ENCODE measurements at regions not wholly inside any gene's neighbourhood (a gene's known extent, or its start where the extent isn't known, plus 50 kb on each side); places are given as distances from the start of the nearest gene placed in this dataset.

- POLR2A ChIA-PET = no interaction called here
Measured at GRCh38 chr4:3671571-3672464, 94.4 kb upstream of the ADRA2C start.

GRCh38 chr4:3670521-3671519 is 95.4 kb upstream of the ADRA2C start:
- DNase-seq = no peak
- no peak overlapping the region for H3K27ac Mint-ChIP-seq
- H3K4me3 Mint-ChIP-seq = no peak overlapping the region
- H3K4me3 ChIP-seq (ENCODE audit: low read length) = no peak overlapping the region
- no peaks in the 10 kb centered on the region for H3K4me1 Mint-ChIP-seq (ENCODE audit: low read depth)
- peaks cover 12% of the 10 kb centered on the region for H3K27me3 Mint-ChIP-seq
- POLR2A ChIA-PET = no interaction called here
- H3K4me1 ChIP-seq (ENCODE audit: insufficient read depth, low read length) = no peaks in the 10 kb centered on the region
- CTCF ChIA-PET = no interaction called here
- H3K27me3 ChIP-seq (ENCODE audit: control insufficient read depth in 1 of 2, insufficient read depth in 2 of 2, low read length in 2 of 2) = peaks cover 5% of the 10 kb centered on the region in 2 experiments
- TF ChIP-seq CTCF (IDR thresholded peaks at IDR 0.05) = no peak
- peaks cover 4% of the 10 kb centered on the region for H3K9me3 Mint-ChIP-seq
- no peak overlapping the region for H3K27ac ChIP-seq (ENCODE audit: low read depth in 1 of 2, low read length in 2 of 2)
- no peaks in the 10 kb centered on the region for H3K36me3 ChIP-seq (ENCODE audit: insufficient read depth, low read length)
- no peak for ATAC-seq (ENCODE audit: poor library complexity)
- intact Hi-C loops (cut with DNase I, micrococcal nuclease) = no loop called here
- peaks cover 0 to 36% of the 10 kb centered on the region in 2 experiments for H3K9me3 ChIP-seq (ENCODE audit: control insufficient read depth in 1 of 2, insufficient read depth in 1 of 2, low read length in 2 of 2)
- H3K36me3 Mint-ChIP-seq (ENCODE audit: low read depth) = no peaks in the 10 kb centered on the region

More at GRCh38 chr4:3671571-3672464, 94.4 kb upstream of the ADRA2C start:
- Histone ChIP-seq H3K9me3 (ENCODE audit: control insufficient read depth in 1 of 2, insufficient read depth in 1 of 2, low read length in 2 of 2) (peaks cover 0 to 28% of the 10 kb centered on the region in 2 experiments), H3K4me3 (ENCODE audit: low read length) (no peak overlapping the region), H3K27me3 (ENCODE audit: control insufficient read depth in 1 of 2, insufficient read depth in 2 of 2, low read length in 2 of 2) (peaks cover 5 to 12% of the 10 kb centered on the region in 2 experiments), H3K4me1 (ENCODE audit: insufficient read depth, low read length) (no peaks in the 10 kb centered on the region), H3K27ac (ENCODE audit: low read depth in 1 of 2, low read length in 2 of 2) (no peak overlapping the region), H3K36me3 (ENCODE audit: insufficient read depth, low read length) (no peaks in the 10 kb centered on the region)
- Mint-ChIP-seq H3K4me1 (ENCODE audit: low read depth) (no peaks in the 10 kb centered on the region), H3K9me3 (peaks cover 4% of the 10 kb centered on the region), H3K27ac (no peak overlapping the region), H3K4me3 (no peak overlapping the region), H3K27me3 (peaks cover 19% of the 10 kb centered on the region), H3K36me3 (ENCODE audit: low read depth) (no peaks in the 10 kb centered on the region)
- ATAC-seq (ENCODE audit: poor library complexity) (no peak), DNase-seq (no peak)
- CTCF ChIA-PET = no interaction called here
- no peak for TF ChIP-seq CTCF (IDR thresholded peaks at IDR 0.05)
- intact Hi-C loops (cut with DNase I, micrococcal nuclease) = no loop called here

GRCh38 chr4:3669553-3669949 is 96.6 kb upstream of the ADRA2C start:
- H3K4me1 ChIP-seq (ENCODE audit: insufficient read depth, low read length) = no peaks in the 10 kb centered on the region
- Mint-ChIP-seq H3K4me3 (no peak overlapping the region), H3K27ac (no peak overlapping the region), H3K4me1 (ENCODE audit: low read depth) (no peaks in the 10 kb centered on the region), H3K9me3 (peaks cover 4% of the 10 kb centered on the region), H3K36me3 (ENCODE audit: low read depth) (no peaks in the 10 kb centered on the region), H3K27me3 (peaks cover 12% of the 10 kb centered on the region)
- intact Hi-C loops (cut with DNase I, micrococcal nuclease) = no loop called here
- peaks cover 3 to 5% of the 10 kb centered on the region in 2 experiments for H3K27me3 ChIP-seq (ENCODE audit: control insufficient read depth in 1 of 2, insufficient read depth in 2 of 2, low read length in 2 of 2)
- H3K4me3 ChIP-seq (ENCODE audit: low read length) = no peak overlapping the region
- no peaks in the 10 kb centered on the region for H3K36me3 ChIP-seq (ENCODE audit: insufficient read depth, low read length)
- POLR2A ChIA-PET = no interaction called here
- DNase-seq (no peak), ATAC-seq (ENCODE audit: poor library complexity) (no peak)
- no peak overlapping the region for H3K27ac ChIP-seq (ENCODE audit: low read depth in 1 of 2, low read length in 2 of 2)
- peaks cover 0 to 39% of the 10 kb centered on the region in 2 experiments for H3K9me3 ChIP-seq (ENCODE audit: control insufficient read depth in 1 of 2, insufficient read depth in 1 of 2, low read length in 2 of 2)
- TF ChIP-seq CTCF (IDR thresholded peaks at IDR 0.05) = no peak
- CTCF ChIA-PET = no interaction called here
